ENCODE measurements at regions not wholly inside any gene's neighbourhood (a gene's known extent, or its start where the extent isn't known, plus 50 kb on each side); places are given as distances from the start of the nearest gene placed in this dataset.
A peak's percentile ranks its signal among the peaks of the same experiment; 100 is the strongest.

GRCh38 chr4:100949350-100949935, 397.9 kb downstream of the PPP3CA start:
- no TSS peak for BruUV-seq (replicated peaks)
- H2AFZ ChIP-seq (ENCODE audit: low read length), result no peak overlapping the region
- H3K9me3 ChIP-seq (ENCODE audit: low read length), result no peaks in the 10 kb centered on the region
- no peaks in the 10 kb centered on the region for H3K4me1 ChIP-seq (ENCODE audit: insufficient read depth, low read length)
- DNase-seq (peak; percentile 33), ATAC-seq (peak; percentile 60)
- ChIA-PET POLR2A (ENCODE audit: unreplicated experiment) (no interaction called here), CTCF (no interaction called here)
- H3K9ac ChIP-seq (ENCODE audit: low read length), result no peak overlapping the region
- no peaks in the 10 kb centered on the region for H3K79me2 ChIP-seq (ENCODE audit: low read length)
- H3K9me2 ChIP-seq (replicated peaks; ENCODE audit: low read length), result no peaks in the 10 kb centered on the region
- intact Hi-C loops (cut with micrococcal nuclease), result loop anchor here (1.0 kb wide), 1 partner anchor 166 kb away; no protein-coding TSS in a partner anchor
- H4K20me1 ChIP-seq (ENCODE audit: low read length), result no peaks in the 10 kb centered on the region
- TF ChIP-seq EZH2 (IDR thresholded peaks at IDR 0.05; ENCODE audit: low read length, unreplicated experiment) (no peak), EZH2phosphoT487 (IDR thresholded peaks at IDR 0.05; ENCODE audit: borderline replicate concordance, low read length) (no peak), CTCF (conservative IDR thresholded peaks at IDR 0.05; ENCODE audit: low read depth, low read length) (no peak)
- no peaks in the 10 kb centered on the region for H3F3A ChIP-seq (ENCODE audit: low read length, unreplicated experiment)
- H3K36me3 ChIP-seq (ENCODE audit: low read depth, low read length), result no peaks in the 10 kb centered on the region
- H3K27me3 ChIP-seq (ENCODE audit: low read length), result no peaks in the 10 kb centered on the region
- H3K4me2 ChIP-seq (ENCODE audit: low read length), result no peak overlapping the region
- no peak overlapping the region for H3K27ac ChIP-seq (ENCODE audit: low read length)
- H3K4me3 ChIP-seq (ENCODE audit: low read length), result no peak overlapping the region

DNA sequence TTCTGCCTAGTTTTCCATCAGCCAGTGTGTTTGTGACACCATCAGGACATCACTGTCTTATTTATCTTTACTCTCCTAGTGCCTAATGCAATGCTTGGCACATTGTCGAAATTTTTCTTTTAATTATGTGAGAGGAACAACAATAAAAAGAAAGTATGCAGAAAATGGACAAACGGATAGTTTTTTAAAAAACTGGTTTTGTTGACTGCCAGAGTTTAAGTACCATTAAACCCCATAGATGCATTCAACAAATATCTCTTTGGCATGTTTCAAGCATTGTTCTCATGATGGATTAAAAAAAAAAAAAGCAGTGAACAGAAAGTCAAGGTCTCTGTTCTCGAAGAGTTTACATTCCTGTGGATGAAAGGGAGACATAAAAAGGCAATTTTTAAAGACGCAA, 398.4 kb downstream of the PPP3CA start:
- no peaks in the 10 kb centered on the region for H3K79me2 ChIP-seq (ENCODE audit: low read length)
- BruUV-seq (replicated peaks), result no TSS peak
- H3K4me2 ChIP-seq (ENCODE audit: low read length), result no peak overlapping the region
- no peak overlapping the region for H3K4me3 ChIP-seq (ENCODE audit: low read length)
- intact Hi-C loops (cut with micrococcal nuclease), result loop anchor here (1.0 kb wide), 1 partner anchor 166 kb away; no protein-coding TSS in a partner anchor
- H3K4me1 ChIP-seq (ENCODE audit: insufficient read depth, low read length), result no peaks in the 10 kb centered on the region
- H3K36me3 ChIP-seq (ENCODE audit: low read depth, low read length), result no peaks in the 10 kb centered on the region
- no peaks in the 10 kb centered on the region for H3F3A ChIP-seq (ENCODE audit: low read length, unreplicated experiment)
- ChIA-PET CTCF (no interaction called here), POLR2A (ENCODE audit: unreplicated experiment) (no interaction called here)
- no peaks in the 10 kb centered on the region for H3K27me3 ChIP-seq (ENCODE audit: low read length)
- ATAC-seq, result no peak
- no peak overlapping the region for H3K9ac ChIP-seq (ENCODE audit: low read length)
- no peak overlapping the region for H2AFZ ChIP-seq (ENCODE audit: low read length)
- H3K9me3 ChIP-seq (ENCODE audit: low read length), result no peaks in the 10 kb centered on the region
- H3K9me2 ChIP-seq (replicated peaks; ENCODE audit: low read length), result no peaks in the 10 kb centered on the region
- no peak overlapping the region for H3K27ac ChIP-seq (ENCODE audit: low read length)
- H4K20me1 ChIP-seq (ENCODE audit: low read length), result no peaks in the 10 kb centered on the region
- no peak for DNase-seq
- TF ChIP-seq EZH2phosphoT487 (IDR thresholded peaks at IDR 0.05; ENCODE audit: borderline replicate concordance, low read length) (no peak), CTCF (conservative IDR thresholded peaks at IDR 0.05; ENCODE audit: low read depth, low read length) (no peak), EZH2 (IDR thresholded peaks at IDR 0.05; ENCODE audit: low read length, unreplicated experiment) (no peak)

- no peaks in the 10 kb centered on the region for H3F3A ChIP-seq (ENCODE audit: low read length, unreplicated experiment)
- H4K20me1 ChIP-seq (ENCODE audit: low read length), result no peaks in the 10 kb centered on the region
- intact Hi-C loops (cut with micrococcal nuclease), result no loop called here
- no peak overlapping the region for H2AFZ ChIP-seq (ENCODE audit: low read length)
- H3K36me3 ChIP-seq (ENCODE audit: low read depth, low read length), result no peaks in the 10 kb centered on the region
- ChIA-PET POLR2A (ENCODE audit: unreplicated experiment) (no interaction called here), CTCF (no interaction called here)
- H3K4me1 ChIP-seq (ENCODE audit: insufficient read depth, low read length), result no peaks in the 10 kb centered on the region
- H3K79me2 ChIP-seq (ENCODE audit: low read length), result no peaks in the 10 kb centered on the region
- DNase-seq (no peak), ATAC-seq (no peak)
- no peak overlapping the region for H3K27ac ChIP-seq (ENCODE audit: low read length)
- no peaks in the 10 kb centered on the region for H3K9me3 ChIP-seq (ENCODE audit: low read length)
- H3K4me3 ChIP-seq (ENCODE audit: low read length), result no peak overlapping the region
- TF ChIP-seq CTCF (conservative IDR thresholded peaks at IDR 0.05; ENCODE audit: low read depth, low read length) (no peak), EZH2phosphoT487 (IDR thresholded peaks at IDR 0.05; ENCODE audit: borderline replicate concordance, low read length) (no peak), EZH2 (IDR thresholded peaks at IDR 0.05; ENCODE audit: low read length, unreplicated experiment) (no peak)
- H3K9me2 ChIP-seq (replicated peaks; ENCODE audit: low read length), result no peaks in the 10 kb centered on the region
- H3K27me3 ChIP-seq (ENCODE audit: low read length), result no peaks in the 10 kb centered on the region
- no peak overlapping the region for H3K9ac ChIP-seq (ENCODE audit: low read length)
- no peak overlapping the region for H3K4me2 ChIP-seq (ENCODE audit: low read length)
- no TSS peak for BruUV-seq (replicated peaks)
These were observed 401.5 kb downstream of the PPP3CA start for GRCh38 chr4:100945789-100946188.
